A549 (cell line): ENCODE measurements at regions not wholly inside any gene's neighbourhood (a gene's known extent, or its start where the extent isn't known, plus 50 kb on each side); places are given as distances from the start of the nearest gene placed in this dataset.

ENCODE experiments used
- ATAC-seq, 2 experiments: fragments of 200-7000 bp in 1 of 2; fragments of >200 bp in 1 of 2; cut with Nextera tagmentation in 1 of 2; cut with Tn5 transposase in 1 of 2; 3 replicates each; pipeline versions ENCODE4 v1.8.0 to v1.9.1; 2018 to 2020; ENCODE audit warnings: mild to moderate bottlenecking in 1 of 2, moderate library complexity in 1 of 2
- CTCF ChIA-PET: fragments of 300-600 bp; sonication (Branson Sonifier 250); formaldehyde crosslinking; extraction: SDS; loops from one replicate; lab custom pipeline; 2021; ENCODE audit warnings: antibody characterized with exemption, inconsistent platforms; lab: Yijun Ruan, JAX
- POLR2A ChIA-PET: fragments of 350-600 bp; formaldehyde crosslinking; extraction: SDS; loops from one replicate; lab custom pipeline; 2021; ENCODE audit warnings: antibody characterized with exemption, inconsistent platforms; lab: Yijun Ruan, JAX
- DNase-seq, 2 experiments: peaks; one replicate each; pipeline versions ENCODE4 v3.0.0 to v3.0.0-alpha.2; 2011 to 2016; ENCODE audit warnings: low read depth in 1 of 2, low spot score in 1 of 2
- FAIRE-seq: peaks from 2 replicates; lab custom pipeline; 2011; peaks lifted over from hg19 to GRCh38; lab: Jason Lieb, UNC
- H3K27ac ChIP-seq, 2 experiments: fragments of >200 bp; sonication (Bioruptor Twin); formaldehyde crosslinking; 3 replicates each; pipeline ENCODE4 v1.5.1; 2016 to 2017
- H3K4me1 ChIP-seq: fragments of >200 bp; sonication (Bioruptor Twin); formaldehyde crosslinking; 3 replicates; pipeline ENCODE4 v1.6.1; 2016
- H3K4me2 ChIP-seq: fragments of >200 bp; sonication (Bioruptor Twin); formaldehyde crosslinking; 3 replicates; pipeline ENCODE4 v1.6.1; 2016
- H3K4me3 ChIP-seq: fragments of >200 bp; sonication (Bioruptor Twin); formaldehyde crosslinking; 3 replicates; pipeline ENCODE4 v1.5.1; 2016
- H3K9me3 ChIP-seq: fragments of >200 bp; sonication (Bioruptor Twin); formaldehyde crosslinking; 3 replicates; pipeline ENCODE4 v1.6.1; 2016
- CBX8 ChIP-seq: fragments of 200-600 bp; sonication (generic); IDR thresholded peaks from 2 replicates; pipeline ENCODE4 v1.6.1; 2016
- CHD2 ChIP-seq: fragments of 150-350 bp; IDR thresholded peaks from 2 replicates; pipeline ENCODE4 v1.6.1; 2014; ENCODE audit warnings: low read length; ENCODE audit not compliant: partially characterized antibody
- CHD4 ChIP-seq: fragments of 200-600 bp; sonication (generic); IDR thresholded peaks from 2 replicates; pipeline ENCODE4 v1.6.1; 2016; ENCODE audit warnings: antibody characterized with exemption, mild to moderate bottlenecking, borderline replicate concordance
- EP300 ChIP-seq, 2 experiments: fragments of >200 bp; sonication (Bioruptor Twin); formaldehyde crosslinking; IDR thresholded peaks; 2 replicates in 1 of 2; 3 replicates in 1 of 2; pipeline ENCODE4 v1.6.1; 2016 to 2017
- FOSL2 ChIP-seq, 2 experiments: fragments of 450-650 bp in 1 of 2; fragments of >200 bp in 1 of 2; sonication (Bioruptor Twin) in 1 of 2; formaldehyde crosslinking; IDR thresholded peaks; 2 replicates each; pipeline versions ENCODE4 v1.5.0 to v1.6.1; 2016 to 2020; ENCODE audit warnings: mild to moderate bottlenecking in 1 of 2, moderate library complexity in 1 of 2
- GATA3 ChIP-seq: IDR thresholded peaks from 2 replicates; pipeline ENCODE4 v1.6.1; 2012; ENCODE audit warnings: borderline replicate concordance
- HDAC2 ChIP-seq: fragments of 200-600 bp; sonication (generic); IDR thresholded peaks from 2 replicates; pipeline ENCODE4 v1.6.1; 2016
- HOXB5 ChIP-seq: fragments of 250-450 bp; sonication (Bioruptor Pico); IDR thresholded peaks from 2 replicates; pipeline ENCODE4 v1.5.0; 2020; ENCODE audit warnings: mild to moderate bottlenecking, moderate library complexity
- JUNB ChIP-seq: fragments of >200 bp; sonication (Bioruptor Twin); formaldehyde crosslinking; IDR thresholded peaks from 2 replicates; pipeline ENCODE4 v1.6.1; 2016
- MAZ ChIP-seq: fragments of 150-350 bp; IDR thresholded peaks from 2 replicates; pipeline ENCODE4 v1.6.1; 2014; ENCODE audit warnings: antibody characterized with exemption, low read depth, low read length, borderline replicate concordance
- NPAS2 ChIP-seq: fragments of 250-450 bp; sonication (Bioruptor Pico); IDR thresholded peaks from 2 replicates; pipeline ENCODE4 v1.8.0; 2022; ENCODE audit warnings: mild to moderate bottlenecking, moderate library complexity, borderline replicate concordance
- PHF8 ChIP-seq: fragments of 200-600 bp; sonication (generic); IDR thresholded peaks from 2 replicates; pipeline ENCODE4 v1.6.1; 2016; ENCODE audit warnings: low read depth, mild to moderate bottlenecking, antibody characterized with exemption, moderate library complexity, borderline replicate concordance
- RAD21 ChIP-seq, 2 experiments: fragments of >200 bp in 1 of 2; sonication (Bioruptor Twin) in 1 of 2; formaldehyde crosslinking in 1 of 2; IDR thresholded peaks in 1 of 2; conservative IDR thresholded peaks in 1 of 2; 2 replicates in 1 of 2; 3 replicates in 1 of 2; pipeline ENCODE4 v1.6.1; 2012 to 2018; ENCODE audit warnings: inconsistent platforms in 1 of 2
- SREBF2 ChIP-seq: fragments of 450-650 bp; IDR thresholded peaks from 2 replicates; pipeline ENCODE4 v1.6.1; 2014; ENCODE audit warnings: mild to moderate bottlenecking, moderate library complexity
- TP53 ChIP-seq: fragments of 250-450 bp; sonication (Bioruptor Pico); IDR thresholded peaks from 2 replicates; pipeline ENCODE4 v1.5.0; 2021; ENCODE audit warnings: mild to moderate bottlenecking, moderate library complexity
- ZC3H11A ChIP-seq: fragments of 450-650 bp; IDR thresholded peaks from 2 replicates; pipeline ENCODE4 v1.6.1; 2014; ENCODE audit warnings: antibody characterized with exemption, mild to moderate bottlenecking
- WGBS: methylation state at CpG from one replicate; pipeline ENCODE4 v1.1.6; 2017; ENCODE audit errors: missing lambda C conversion rate; 5-methylcytosine and 5-hydroxymethylcytosine counted together
- TF ChIP-seq, protein P1 (sequence below): IDR thresholded peaks from 2 replicates; pipeline ENCODE4 v1.6.1; 2012; ENCODE audit warnings: low read depth, borderline replicate concordance
- TF ChIP-seq, protein P2 (sequence below): fragments of >200 bp; sonication (Bioruptor Twin); formaldehyde crosslinking; IDR thresholded peaks from 3 replicates; pipeline ENCODE4 v1.5.1; 2016
- TF ChIP-seq, protein P3 (sequence below): fragments of 150-350 bp; IDR thresholded peaks from 2 replicates; pipeline ENCODE4 v1.6.1; 2014; ENCODE audit warnings: low read depth, mild to moderate bottlenecking, low read length
- TF ChIP-seq, protein P4 (sequence below): fragments of >200 bp; sonication (Bioruptor Twin); formaldehyde crosslinking; IDR thresholded peaks from 2 replicates; pipeline ENCODE4 v1.6.1; 2016
- TF ChIP-seq, protein P5 (sequence below): fragments of >200 bp; sonication (Bioruptor Twin); formaldehyde crosslinking; IDR thresholded peaks from 3 replicates; pipeline ENCODE4 v1.6.1; 2016

DNA sequence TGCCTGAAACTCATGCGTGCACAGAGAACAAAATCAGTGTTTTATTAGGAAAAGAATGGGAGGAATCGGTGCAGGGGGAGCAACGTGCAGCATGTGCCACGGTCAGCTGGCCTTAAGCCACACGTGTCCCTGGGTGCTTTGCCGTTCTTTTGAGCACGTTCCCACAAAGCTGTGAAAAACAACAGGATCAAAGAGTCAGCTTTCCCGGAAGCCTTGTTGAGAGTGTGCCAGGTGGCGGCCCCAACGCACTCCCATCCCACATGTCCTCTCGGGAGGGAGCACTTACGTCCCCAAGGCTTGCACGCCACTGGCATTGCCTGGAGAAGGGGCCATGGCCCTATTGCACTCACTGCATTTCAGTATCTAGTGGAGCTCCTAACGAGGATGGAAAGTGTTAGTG is 511.2 kb downstream of the EIPR1 start:
- Histone ChIP-seq H3K4me1 (no peaks in the 10 kb centered on the region), H3K27ac (no peak overlapping the region), H3K4me3 (no peak overlapping the region), H3K4me2 (no peak overlapping the region), H3K9me3 (no peaks in the 10 kb centered on the region)
- ChIA-PET CTCF (no interaction called here), POLR2A (interaction anchor here (0.5 kb wide), 1 partner anchor 614 kb away, joined by 3 read pairs; no protein-coding TSS in a partner anchor)
- FAIRE-seq: no peak
- no peak for DNase-seq
- WGBS: 26% methylated on average over 14 of the region's 14 CpGs
- no peak for ATAC-seq
- no peak for TF ChIP-seq CBX8
- TF ChIP-seq ZC3H11A: no peak
- TF ChIP-seq CHD2: no peak
- no peak for TF ChIP-seq EP300 (IDR thresholded peaks at IDR 0.05)
- TF ChIP-seq, protein P1, sequence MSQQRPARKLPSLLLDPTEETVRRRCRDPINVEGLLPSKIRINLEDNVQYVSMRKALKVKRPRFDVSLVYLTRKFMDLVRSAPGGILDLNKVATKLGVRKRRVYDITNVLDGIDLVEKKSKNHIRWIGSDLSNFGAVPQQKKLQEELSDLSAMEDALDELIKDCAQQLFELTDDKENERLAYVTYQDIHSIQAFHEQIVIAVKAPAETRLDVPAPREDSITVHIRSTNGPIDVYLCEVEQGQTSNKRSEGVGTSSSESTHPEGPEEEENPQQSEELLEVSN: no peak
- TF ChIP-seq, protein P2, sequence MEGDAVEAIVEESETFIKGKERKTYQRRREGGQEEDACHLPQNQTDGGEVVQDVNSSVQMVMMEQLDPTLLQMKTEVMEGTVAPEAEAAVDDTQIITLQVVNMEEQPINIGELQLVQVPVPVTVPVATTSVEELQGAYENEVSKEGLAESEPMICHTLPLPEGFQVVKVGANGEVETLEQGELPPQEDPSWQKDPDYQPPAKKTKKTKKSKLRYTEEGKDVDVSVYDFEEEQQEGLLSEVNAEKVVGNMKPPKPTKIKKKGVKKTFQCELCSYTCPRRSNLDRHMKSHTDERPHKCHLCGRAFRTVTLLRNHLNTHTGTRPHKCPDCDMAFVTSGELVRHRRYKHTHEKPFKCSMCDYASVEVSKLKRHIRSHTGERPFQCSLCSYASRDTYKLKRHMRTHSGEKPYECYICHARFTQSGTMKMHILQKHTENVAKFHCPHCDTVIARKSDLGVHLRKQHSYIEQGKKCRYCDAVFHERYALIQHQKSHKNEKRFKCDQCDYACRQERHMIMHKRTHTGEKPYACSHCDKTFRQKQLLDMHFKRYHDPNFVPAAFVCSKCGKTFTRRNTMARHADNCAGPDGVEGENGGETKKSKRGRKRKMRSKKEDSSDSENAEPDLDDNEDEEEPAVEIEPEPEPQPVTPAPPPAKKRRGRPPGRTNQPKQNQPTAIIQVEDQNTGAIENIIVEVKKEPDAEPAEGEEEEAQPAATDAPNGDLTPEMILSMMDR: no peak
- TF ChIP-seq, protein P3, sequence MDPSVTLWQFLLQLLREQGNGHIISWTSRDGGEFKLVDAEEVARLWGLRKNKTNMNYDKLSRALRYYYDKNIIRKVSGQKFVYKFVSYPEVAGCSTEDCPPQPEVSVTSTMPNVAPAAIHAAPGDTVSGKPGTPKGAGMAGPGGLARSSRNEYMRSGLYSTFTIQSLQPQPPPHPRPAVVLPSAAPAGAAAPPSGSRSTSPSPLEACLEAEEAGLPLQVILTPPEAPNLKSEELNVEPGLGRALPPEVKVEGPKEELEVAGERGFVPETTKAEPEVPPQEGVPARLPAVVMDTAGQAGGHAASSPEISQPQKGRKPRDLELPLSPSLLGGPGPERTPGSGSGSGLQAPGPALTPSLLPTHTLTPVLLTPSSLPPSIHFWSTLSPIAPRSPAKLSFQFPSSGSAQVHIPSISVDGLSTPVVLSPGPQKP: no peak
- TF ChIP-seq HOXB5 (CRISPR knock-in tag): no peak
- TF ChIP-seq JUNB: no peak
- no peak for TF ChIP-seq RAD21 (conservative IDR thresholded peaks at IDR 0.05 in 1 of 2, IDR thresholded peaks at IDR 0.05 in 1 of 2)
- TF ChIP-seq CHD4: no peak
- no peak for TF ChIP-seq SREBF2
- TF ChIP-seq, protein P4, sequence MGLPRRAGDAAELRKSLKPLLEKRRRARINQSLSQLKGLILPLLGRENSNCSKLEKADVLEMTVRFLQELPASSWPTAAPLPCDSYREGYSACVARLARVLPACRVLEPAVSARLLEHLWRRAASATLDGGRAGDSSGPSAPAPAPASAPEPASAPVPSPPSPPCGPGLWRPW: no peak
- no peak for TF ChIP-seq MAZ
- TF ChIP-seq, protein P5, sequence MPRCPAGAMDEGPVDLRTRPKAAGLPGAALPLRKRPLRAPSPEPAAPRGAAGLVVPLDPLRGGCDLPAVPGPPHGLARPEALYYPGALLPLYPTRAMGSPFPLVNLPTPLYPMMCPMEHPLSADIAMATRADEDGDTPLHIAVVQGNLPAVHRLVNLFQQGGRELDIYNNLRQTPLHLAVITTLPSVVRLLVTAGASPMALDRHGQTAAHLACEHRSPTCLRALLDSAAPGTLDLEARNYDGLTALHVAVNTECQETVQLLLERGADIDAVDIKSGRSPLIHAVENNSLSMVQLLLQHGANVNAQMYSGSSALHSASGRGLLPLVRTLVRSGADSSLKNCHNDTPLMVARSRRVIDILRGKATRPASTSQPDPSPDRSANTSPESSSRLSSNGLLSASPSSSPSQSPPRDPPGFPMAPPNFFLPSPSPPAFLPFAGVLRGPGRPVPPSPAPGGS: no peak
- no peak for TF ChIP-seq PHF8
- no peak for TF ChIP-seq NPAS2

DNA sequence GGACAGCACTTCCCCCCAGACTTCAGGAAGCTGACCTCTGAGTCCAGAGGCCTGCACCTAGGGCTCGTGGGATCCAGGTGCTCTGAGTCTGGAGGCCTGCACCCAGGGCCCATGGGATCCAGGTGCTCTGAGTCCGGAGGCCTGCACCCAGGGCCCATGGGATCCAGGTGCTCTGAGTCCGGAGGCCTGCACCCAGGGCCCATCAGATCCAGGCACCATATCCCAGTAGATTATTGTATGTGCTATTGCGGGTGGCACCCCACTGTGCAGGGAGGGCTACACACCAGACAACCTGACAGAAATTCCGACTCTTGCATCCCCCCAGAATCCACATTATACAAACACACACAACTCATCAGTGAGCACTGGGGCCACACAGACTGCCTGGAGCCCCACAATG is 515.2 kb downstream of the EIPR1 start:
- Histone ChIP-seq H3K4me3 (no peak overlapping the region), H3K4me2 (no peak overlapping the region), H3K27ac (no peak overlapping the region), H3K4me1 (no peaks in the 10 kb centered on the region), H3K9me3 (no peaks in the 10 kb centered on the region)
- TF ChIP-seq HDAC2 (no peak), TP53 (CRISPR knock-in tag) (no peak), GATA3 (no peak), FOSL2 (IDR thresholded peaks at IDR 0.05) (no peak), FOSL2 (CRISPR knock-in tag; IDR thresholded peaks at IDR 0.05) (no peak)
- ChIA-PET POLR2A (no interaction called here), CTCF (no interaction called here)
- WGBS: 33% methylated on average over 4 of the region's 5 CpGs
- no peak for ATAC-seq
- DNase-seq: no peak
- FAIRE-seq: no peak
